ENCODE measurements at regions not wholly inside any gene's neighbourhood (a gene's known extent, or its start where the extent isn't known, plus 50 kb on each side); places are given as distances from the start of the nearest gene placed in this dataset.

GRCh38 chr7:67377939-67378862, 381.6 kb downstream of the TYW1 start:
- 26% methylated on average over 15 of the region's 16 CpGs for WGBS (ENCODE audit: insufficient coverage)
- no peak overlapping the region for H3K27ac ChIP-seq (ENCODE audit: low read depth, low read length)

GRCh38 chr7:67380326-67380725, 383.7 kb downstream of the TYW1 start:
- Histone ChIP-seq H3K4me1 (ENCODE audit: control insufficient read depth, insufficient read depth, low read length) (peaks cover 12% of the 10 kb centered on the region), H3K27me3 (ENCODE audit: control insufficient read depth, insufficient read depth, low read length) (peaks cover 2% of the 10 kb centered on the region), H3K27ac (ENCODE audit: low read depth, low read length) (no peak overlapping the region), H3K36me3 (ENCODE audit: control insufficient read depth, insufficient read depth, low read length) (no peaks in the 10 kb centered on the region), H3K4me3 (ENCODE audit: low read depth, low read length) (no peak overlapping the region), H3K9me3 (ENCODE audit: control insufficient read depth, insufficient read depth, low read length) (no peaks in the 10 kb centered on the region)
- 76% methylated on average over 4 of the region's 4 CpGs for WGBS (ENCODE audit: insufficient coverage)
- DNase-seq (ENCODE audit: low read depth in 4 of 6, low spot score in 6 of 6), result no peak

More at GRCh38 chr7:67377939-67378862, 381.6 kb downstream of the TYW1 start:
- peaks cover 12% of the 10 kb centered on the region for H3K4me1 ChIP-seq (ENCODE audit: control insufficient read depth, insufficient read depth, low read length)
- no peaks in the 10 kb centered on the region for H3K36me3 ChIP-seq (ENCODE audit: control insufficient read depth, insufficient read depth, low read length)
- peak; percentile 60 to 94 (median 70) for DNase-seq (ENCODE audit: low read depth in 4 of 6, low spot score in 6 of 6)
- H3K4me3 ChIP-seq (ENCODE audit: low read depth, low read length), result no peak overlapping the region
- H3K27me3 ChIP-seq (ENCODE audit: control insufficient read depth, insufficient read depth, low read length), result peaks cover 2% of the 10 kb centered on the region
- H3K9me3 ChIP-seq (ENCODE audit: control insufficient read depth, insufficient read depth, low read length), result peaks cover 2% of the 10 kb centered on the region

- H3K27me3 ChIP-seq (ENCODE audit: control insufficient read depth, insufficient read depth, low read length), result peaks cover 2% of the 10 kb centered on the region
- H3K4me3 ChIP-seq (ENCODE audit: low read depth, low read length), result no peak overlapping the region
- no peaks in the 10 kb centered on the region for H3K9me3 ChIP-seq (ENCODE audit: control insufficient read depth, insufficient read depth, low read length)
- DNase-seq (ENCODE audit: low read depth in 4 of 6, low spot score in 6 of 6), result no peak
- no peaks in the 10 kb centered on the region for H3K36me3 ChIP-seq (ENCODE audit: control insufficient read depth, insufficient read depth, low read length)
- no peak overlapping the region for H3K27ac ChIP-seq (ENCODE audit: low read depth, low read length)
- H3K4me1 ChIP-seq (ENCODE audit: control insufficient read depth, insufficient read depth, low read length), result peaks cover 12% of the 10 kb centered on the region
- 85% methylated on average over 4 of the region's 4 CpGs for WGBS (ENCODE audit: insufficient coverage)
These were observed 384.2 kb downstream of the TYW1 start for GRCh38 chr7:67380858-67381257.

GRCh38 chr7:67387851-67388250, 391.2 kb downstream of the TYW1 start:
- Histone ChIP-seq H3K36me3 (ENCODE audit: control insufficient read depth, insufficient read depth, low read length) (no peaks in the 10 kb centered on the region), H3K27ac (ENCODE audit: low read depth, low read length) (no peak overlapping the region), H3K27me3 (ENCODE audit: control insufficient read depth, insufficient read depth, low read length) (peaks cover 2% of the 10 kb centered on the region), H3K4me3 (ENCODE audit: low read depth, low read length) (no peak overlapping the region), H3K4me1 (ENCODE audit: control insufficient read depth, insufficient read depth, low read length) (no peaks in the 10 kb centered on the region), H3K9me3 (ENCODE audit: control insufficient read depth, insufficient read depth, low read length) (no peaks in the 10 kb centered on the region)
- WGBS (ENCODE audit: insufficient coverage), result 89% methylated on average over 4 of the region's 4 CpGs
- DNase-seq (ENCODE audit: low read depth in 4 of 6, low spot score in 6 of 6), result no peak

GRCh38 chr7:67391168-67391567, 394.5 kb downstream of the TYW1 start:
- no peaks in the 10 kb centered on the region for H3K4me1 ChIP-seq (ENCODE audit: control insufficient read depth, insufficient read depth, low read length)
- no peaks in the 10 kb centered on the region for H3K36me3 ChIP-seq (ENCODE audit: control insufficient read depth, insufficient read depth, low read length)
- H3K9me3 ChIP-seq (ENCODE audit: control insufficient read depth, insufficient read depth, low read length), result no peaks in the 10 kb centered on the region
- H3K27ac ChIP-seq (ENCODE audit: low read depth, low read length), result no peak overlapping the region
- H3K27me3 ChIP-seq (ENCODE audit: control insufficient read depth, insufficient read depth, low read length), result peaks cover 2% of the 10 kb centered on the region
- H3K4me3 ChIP-seq (ENCODE audit: low read depth, low read length), result no peak overlapping the region
- WGBS (ENCODE audit: insufficient coverage), result 73% methylated on average over 18 of the region's 19 CpGs
- DNase-seq (ENCODE audit: low read depth in 4 of 6, low spot score in 6 of 6), result peak in 1 of 6 donors; percentile 86

GRCh38 chr7:67392596-67393438, 396.2 kb downstream of the TYW1 start:
- Histone ChIP-seq H3K9me3 (ENCODE audit: control insufficient read depth, insufficient read depth, low read length) (no peaks in the 10 kb centered on the region), H3K4me3 (ENCODE audit: low read depth, low read length) (no peak overlapping the region), H3K36me3 (ENCODE audit: control insufficient read depth, insufficient read depth, low read length) (no peaks in the 10 kb centered on the region), H3K27me3 (ENCODE audit: control insufficient read depth, insufficient read depth, low read length) (peaks cover 2% of the 10 kb centered on the region), H3K27ac (ENCODE audit: low read depth, low read length) (no peak overlapping the region), H3K4me1 (ENCODE audit: control insufficient read depth, insufficient read depth, low read length) (no peaks in the 10 kb centered on the region)
- no peak for DNase-seq (ENCODE audit: low read depth in 4 of 6, low spot score in 6 of 6)
- WGBS (ENCODE audit: insufficient coverage), result 65% methylated on average over 8 of the region's 16 CpGs

GRCh38 chr7:67393903-67394302, 397.3 kb downstream of the TYW1 start:
- Histone ChIP-seq H3K27me3 (ENCODE audit: control insufficient read depth, insufficient read depth, low read length) (no peaks in the 10 kb centered on the region), H3K36me3 (ENCODE audit: control insufficient read depth, insufficient read depth, low read length) (no peaks in the 10 kb centered on the region), H3K9me3 (ENCODE audit: control insufficient read depth, insufficient read depth, low read length) (no peaks in the 10 kb centered on the region), H3K4me1 (ENCODE audit: control insufficient read depth, insufficient read depth, low read length) (no peaks in the 10 kb centered on the region), H3K4me3 (ENCODE audit: low read depth, low read length) (no peak overlapping the region), H3K27ac (ENCODE audit: low read depth, low read length) (no peak overlapping the region)
- DNase-seq (ENCODE audit: low read depth in 4 of 6, low spot score in 6 of 6), result no peak
- WGBS (ENCODE audit: insufficient coverage), result 75% methylated on average over 1 of the region's 1 CpG

- WGBS (ENCODE audit: insufficient coverage), result 65% methylated on average over 7 of the region's 7 CpGs
These were observed 402.3 kb downstream of the TYW1 start for GRCh38 chr7:67398916-67399315.

GRCh38 chr7:67401492-67401891, 404.9 kb downstream of the TYW1 start:
- H3K27ac ChIP-seq (ENCODE audit: low read depth, low read length), result no peak overlapping the region
- no peaks in the 10 kb centered on the region for H3K9me3 ChIP-seq (ENCODE audit: control insufficient read depth, insufficient read depth, low read length)
- no CpG with 5 or more reads among the region's 3 CpGs for WGBS (ENCODE audit: insufficient coverage)
- DNase-seq (ENCODE audit: low read depth in 4 of 6, low spot score in 6 of 6), result no peak
- no peaks in the 10 kb centered on the region for H3K4me1 ChIP-seq (ENCODE audit: control insufficient read depth, insufficient read depth, low read length)
- H3K27me3 ChIP-seq (ENCODE audit: control insufficient read depth, insufficient read depth, low read length), result no peaks in the 10 kb centered on the region
- no peaks in the 10 kb centered on the region for H3K36me3 ChIP-seq (ENCODE audit: control insufficient read depth, insufficient read depth, low read length)
- H3K4me3 ChIP-seq (ENCODE audit: low read depth, low read length), result no peak overlapping the region

More at GRCh38 chr7:67398916-67399315, 402.3 kb downstream of the TYW1 start:
- Histone ChIP-seq H3K9me3 (ENCODE audit: control insufficient read depth, insufficient read depth, low read length) (no peaks in the 10 kb centered on the region), H3K27ac (ENCODE audit: low read depth, low read length) (no peak overlapping the region), H3K36me3 (ENCODE audit: control insufficient read depth, insufficient read depth, low read length) (no peaks in the 10 kb centered on the region), H3K27me3 (ENCODE audit: control insufficient read depth, insufficient read depth, low read length) (no peaks in the 10 kb centered on the region), H3K4me3 (ENCODE audit: low read depth, low read length) (no peak overlapping the region), H3K4me1 (ENCODE audit: control insufficient read depth, insufficient read depth, low read length) (no peaks in the 10 kb centered on the region)
- DNase-seq (ENCODE audit: low read depth in 4 of 6, low spot score in 6 of 6), result peak in 1 of 6 donors; percentile 17

Measured in spinal cord (tissue), 9 donors.